Endothelial cell of umbilical vein (primary cell): ENCODE measurements at regions not wholly inside any gene's neighbourhood (a gene's known extent, or its start where the extent isn't known, plus 50 kb on each side); places are given as distances from the start of the nearest gene placed in this dataset.

Experiments used
- BruUV-seq: library from RNA; stranded (reverse); fragments of 400-500 nt; replicated peaks from 2 replicates; lab custom pipeline; 2021; lab: Mats Ljungman, UMichigan
- CTCF ChIA-PET: fragments of 300-600, 350-600 bp; sonication (Branson Sonifier 250); formaldehyde crosslinking; loops from one replicate; lab custom pipeline; 2021; ENCODE audit warnings: antibody characterized with exemption, inconsistent platforms; lab: Charles Lee
- POLR2A ChIA-PET: fragments of 300-600, 350-600 bp; sonication (Branson Sonifier 250); formaldehyde crosslinking; loops from one replicate; lab custom pipeline; 2021; ENCODE audit warnings: antibody characterized with exemption, inconsistent platforms; lab: Charles Lee
- DNase-seq: peaks from one replicate; pipeline ENCODE4 v3.0.0-alpha.2; 2011; ENCODE audit warnings: low read depth, low spot score
- FAIRE-seq: peaks from 2 replicates; lab custom pipeline; 2011; peaks lifted over from hg19 to GRCh38; lab: Jason Lieb, UNC
- H2AFZ ChIP-seq: 2 replicates; pipeline ENCODE4 v1.6.0; 2012; ENCODE audit warnings: low read depth, low read length, control low read depth, inconsistent platforms
- H3K27ac ChIP-seq: 2 replicates; pipeline ENCODE4 v1.5.1; 2011; ENCODE audit warnings: low read depth, mild to moderate bottlenecking, control low read depth, low read length, moderate library complexity; ENCODE audit not compliant: insufficient read depth
- H3K27me3 ChIP-seq, 2 experiments: 2 replicates each; pipeline versions ENCODE4 v1.6.0 to v1.6.1; 2011; ENCODE audit warnings: low read length in 2 of 2, mixed read lengths in 1 of 2; ENCODE audit not compliant: control insufficient read depth in 2 of 2, insufficient read depth in 2 of 2
- H3K36me3 ChIP-seq, 2 experiments: 2 replicates in 1 of 2; 3 replicates in 1 of 2; pipeline ENCODE4 v1.5.1; 2011; ENCODE audit warnings: low read length in 2 of 2, mild to moderate bottlenecking in 1 of 2, moderate library complexity in 1 of 2; ENCODE audit not compliant: control insufficient read depth in 2 of 2, insufficient read depth in 2 of 2; ENCODE audit errors: extremely low read depth in 1 of 2
- H3K4me1 ChIP-seq: 3 replicates; pipeline ENCODE4 v1.5.1; 2011; ENCODE audit warnings: mild to moderate bottlenecking, low read length; ENCODE audit not compliant: control insufficient read depth, insufficient read depth; ENCODE audit errors: extremely low read depth
- H3K4me2 ChIP-seq: 2 replicates; pipeline ENCODE4 v1.6.1; 2011; ENCODE audit warnings: low read length, control low read depth, mixed read lengths; ENCODE audit not compliant: insufficient read depth
- H3K4me3 ChIP-seq, 3 experiments: fragments of 200-600 bp in 1 of 3; sonication (generic), shearing (Covaris generic) in 1 of 3; replicated peaks in 1 of 3; 2 replicates each; pipeline ENCODE4 v1.5.1; 2011 to 2016; ENCODE audit warnings: control low read depth in 3 of 3, low read length in 3 of 3, mild to moderate bottlenecking in 2 of 3, inconsistent platforms in 1 of 3, low read depth in 1 of 3, moderate library complexity in 1 of 3; ENCODE audit not compliant: insufficient read depth in 1 of 3
- H3K79me2 ChIP-seq: 2 replicates; pipeline ENCODE4 v1.6.0; 2012; ENCODE audit warnings: low read length, inconsistent platforms; ENCODE audit not compliant: control insufficient read depth, insufficient read depth
- H3K9ac ChIP-seq: replicated peaks from 2 replicates; pipeline ENCODE3; 2011; ENCODE audit warnings: low read length, control low read depth; ENCODE audit not compliant: insufficient read depth; ENCODE audit errors: extremely low read depth
- H3K9me1 ChIP-seq: replicated peaks from 3 replicates; pipeline ENCODE4 v1.6.0; 2011; ENCODE audit warnings: mild to moderate bottlenecking, low read length; ENCODE audit not compliant: control insufficient read depth, insufficient read depth; ENCODE audit errors: extremely low read depth
- H3K9me3 ChIP-seq: replicated peaks from 2 replicates; pipeline ENCODE4 v1.5.1; 2012; ENCODE audit warnings: low read length, inconsistent platforms; ENCODE audit not compliant: control insufficient read depth, insufficient read depth
- H4K20me1 ChIP-seq: replicated peaks from 2 replicates; pipeline ENCODE3; 2011; ENCODE audit warnings: mild to moderate bottlenecking, low read length; ENCODE audit not compliant: control insufficient read depth, insufficient read depth; ENCODE audit errors: extremely low read depth
- CTCF ChIP-seq, 2 donors: IDR thresholded peaks; 1 replicate in 1 of 2; 2 replicates in 1 of 2; pipeline ENCODE4 v1.5.1; 2011; ENCODE audit warnings: low read length in 2 of 2, mild to moderate bottlenecking in 2 of 2, moderate library complexity in 2 of 2, control low read depth in 1 of 2, inconsistent platforms in 1 of 2, low read depth in 1 of 2; ENCODE audit not compliant: insufficient read depth in 1 of 2; ENCODE audit errors: extremely low read depth in 1 of 2
- EZH2 ChIP-seq: IDR thresholded peaks from 2 replicates; pipeline ENCODE4 v1.6.1; 2012; ENCODE audit warnings: borderline replicate concordance, low read depth, mild to moderate bottlenecking, moderate library complexity, low read length, inconsistent platforms; ENCODE audit not compliant: severe bottlenecking
- FOS ChIP-seq: IDR thresholded peaks from 2 replicates; pipeline ENCODE4 v1.6.1; 2011; ENCODE audit warnings: mild to moderate bottlenecking, low read length, moderate library complexity, borderline replicate concordance; ENCODE audit not compliant: insufficient read depth
- GATA2 ChIP-seq: IDR thresholded peaks from 2 replicates; pipeline ENCODE4 v1.7.0; 2011; ENCODE audit warnings: low read depth, mild to moderate bottlenecking, moderate library complexity, mixed read lengths, low read length; ENCODE audit not compliant: insufficient read length, insufficient read depth
- JUN ChIP-seq: IDR thresholded peaks from 2 replicates; pipeline ENCODE4 v1.6.1; 2011; ENCODE audit warnings: borderline replicate concordance, low read depth; ENCODE audit not compliant: insufficient read length, insufficient read depth
- MAX ChIP-seq: IDR thresholded peaks from 2 replicates; pipeline ENCODE4 v1.6.1; 2011; ENCODE audit not compliant: insufficient read depth, insufficient read length
- MYC ChIP-seq: IDR thresholded peaks from one replicate; pipeline ENCODE4 v1.6.1; 2011; ENCODE audit warnings: mild to moderate bottlenecking, low read depth, low read length
- POLR2A ChIP-seq: IDR thresholded peaks from 2 replicates; pipeline ENCODE4 v1.6.1; 2012; ENCODE audit warnings: low read depth, mild to moderate bottlenecking, control low read depth, low read length
- POLR2AphosphoS5 ChIP-seq: IDR thresholded peaks from 2 replicates; pipeline ENCODE4 v1.6.1; 2012; ENCODE audit warnings: low read depth, mild to moderate bottlenecking, control low read depth, low read length, moderate library complexity; ENCODE audit not compliant: insufficient read depth
- dilution Hi-C: fragments of 300-500 bp; cut with MboI; formaldehyde crosslinking; loops from one replicate; pipeline ENCODE4 v1.15.0; 2019; ENCODE audit warnings: low sequenced_read_pairs; ENCODE audit not compliant: extremely low pct_ligation_motif_present
- intact Hi-C: fragments of 100-400 bp; cut with micrococcal nuclease; formaldehyde crosslinking; loops from one replicate; pipeline ENCODE4 v1.10.0; 2022

GRCh38 chr2:34025196-34025595 is 426.1 kb upstream of the FAM98A start:
- H3K4me2 ChIP-seq = no peak overlapping the region
- no peaks in the 10 kb centered on the region for H3K36me3 ChIP-seq
- DNase-seq (no peak), FAIRE-seq (no peak)
- intact Hi-C loops = no loop called here
- no peaks in the 10 kb centered on the region for H3K9me1 ChIP-seq
- POLR2A ChIA-PET = no interaction called here
- CTCF ChIA-PET = no interaction called here
- H3K4me1 ChIP-seq = no peaks in the 10 kb centered on the region
- no peak overlapping the region for H2AFZ ChIP-seq
- no peaks in the 10 kb centered on the region for H4K20me1 ChIP-seq
- H3K9me3 ChIP-seq = no peaks in the 10 kb centered on the region
- no peak overlapping the region for H3K4me3 ChIP-seq
- no peak overlapping the region for H3K9ac ChIP-seq
- H3K27me3 ChIP-seq = no peaks in the 10 kb centered on the region
- TF ChIP-seq GATA2 (no peak), CTCF (IDR thresholded peaks at IDR 0.05; ENCODE audit: extremely low read depth in 1 of 2, insufficient read depth in 1 of 2, low read depth in 1 of 2, low read length in 2 of 2) (no peak), MAX (no peak), FOS (no peak), MYC (no peak), POLR2AphosphoS5 (no peak), EZH2 (no peak), JUN (no peak), POLR2A (no peak)
- H3K27ac ChIP-seq = no peak overlapping the region
- no peaks in the 10 kb centered on the region for H3K79me2 ChIP-seq
- no TSS peak for BruUV-seq
- dilution Hi-C loops = no loop called here
